GM12878 (cell line): ENCODE measurements at regions not wholly inside any gene's neighbourhood (a gene's known extent, or its start where the extent isn't known, plus 50 kb on each side); places are given as distances from the start of the nearest gene placed in this dataset.
A peak's percentile ranks its signal among the peaks of the same experiment; 100 is the strongest.

Experiments
- ATAC-seq: fragments of 200-7000 bp; cut with Tn5 transposase; 3 replicates; pipeline ENCODE4 v1.9.1; 2020; ENCODE audit warnings: mild to moderate bottlenecking, moderate library complexity
- BruUV-seq: library from RNA; stranded (reverse); fragments of 400-500 nt; replicated peaks from 2 replicates; lab custom pipeline; 2021; lab: Mats Ljungman, UMichigan
- CTCF ChIA-PET: fragments of 300-600 bp; sonication (Branson Sonifier 250); formaldehyde crosslinking; extraction: SDS; loops from one replicate; lab custom pipeline; 2021; ENCODE audit warnings: inconsistent platforms; lab: Yijun Ruan, JAX
- POLR2A ChIA-PET: fragments of 350-600 bp; formaldehyde crosslinking; extraction: SDS; loops from one replicate; lab custom pipeline; 2021; ENCODE audit warnings: inconsistent platforms; lab: Charles Lee
- RAD21 ChIA-PET: fragments of 300-600 bp; sonication (Branson Sonifier 250); formaldehyde crosslinking; loops from one replicate; lab custom pipeline; 2023; ENCODE audit warnings: antibody characterized with exemption; ENCODE audit not compliant: unreplicated experiment; lab: Charles Lee
- SMC1A ChIA-PET: fragments of 300-600 bp; sonication (Branson Sonifier 250); formaldehyde crosslinking; loops from one replicate; lab custom pipeline; 2023; ENCODE audit not compliant: unreplicated experiment, uncharacterized antibody; lab: Charles Lee
- DNase-seq: peaks from one replicate; pipeline ENCODE4 v3.0.0-alpha.2; 2011; ENCODE audit warnings: low read depth, low spot score
- FAIRE-seq: peaks from 3 replicates; lab custom pipeline; 2011; peaks lifted over from hg19 to GRCh38; lab: Jason Lieb, UNC
- H2AFZ ChIP-seq: 2 replicates; pipeline ENCODE4 v1.6.0; 2011; ENCODE audit warnings: low read depth, low read length, control low read depth; ENCODE audit not compliant: control insufficient read depth
- H3K27ac ChIP-seq: 2 replicates; pipeline ENCODE4 v1.5.1; 2011; ENCODE audit warnings: control low read depth; ENCODE audit not compliant: control insufficient read depth, insufficient read depth
- H3K27me3 ChIP-seq, 2 experiments: replicated peaks in 1 of 2; 2 replicates each; pipeline versions ENCODE4 v1.6.0 to v1.6.1; 2011; ENCODE audit warnings: low read length in 1 of 2; ENCODE audit not compliant: control insufficient read depth in 2 of 2, insufficient read depth in 2 of 2
- H3K36me3 ChIP-seq, 2 experiments: 2 replicates each; pipeline ENCODE4 v1.5.1; 2011; ENCODE audit warnings: low read length in 1 of 2; ENCODE audit not compliant: control insufficient read depth in 2 of 2, insufficient read depth in 2 of 2
- H3K4me1 ChIP-seq: 2 replicates; pipeline ENCODE4 v1.6.1; 2011; ENCODE audit warnings: mild to moderate bottlenecking, low read length, moderate library complexity, mixed read lengths; ENCODE audit not compliant: control insufficient read depth, insufficient read depth
- H3K4me2 ChIP-seq: 2 replicates; pipeline ENCODE4 v1.6.0; 2011; ENCODE audit warnings: control low read depth; ENCODE audit not compliant: control insufficient read depth, insufficient read depth
- H3K4me3 ChIP-seq: fragments of 200-600 bp; sonication (generic); 2 replicates; pipeline ENCODE4 v1.5.1; 2016
- H3K79me2 ChIP-seq: 2 replicates; pipeline ENCODE4 v1.6.0; 2011; ENCODE audit warnings: low read length; ENCODE audit not compliant: control insufficient read depth, insufficient read depth
- H3K9ac ChIP-seq: 2 replicates; pipeline ENCODE4 v1.8.0; 2011; ENCODE audit warnings: low read length, control low read depth, mixed read lengths; ENCODE audit not compliant: control insufficient read depth, insufficient read depth
- H3K9me3 ChIP-seq: replicated peaks from 3 replicates; pipeline ENCODE4 v1.5.1; 2011; ENCODE audit warnings: mild to moderate bottlenecking, low read length; ENCODE audit not compliant: control insufficient read depth, insufficient read depth
- H4K20me1 ChIP-seq: 2 replicates; pipeline ENCODE4 v1.6.0; 2011; ENCODE audit not compliant: control insufficient read depth, insufficient read depth
- MTA2 ChIP-seq: fragments of 450-650 bp; IDR thresholded peaks from 2 replicates; pipeline ENCODE4 v1.6.1; 2016; ENCODE audit warnings: low read depth, mild to moderate bottlenecking, moderate library complexity
- POLR2AphosphoS2 ChIP-seq: IDR thresholded peaks from 2 replicates; pipeline ENCODE4 v1.6.1; 2011; ENCODE audit warnings: low read depth, mild to moderate bottlenecking, low read length, improper control_type of control experiment, moderate library complexity
- POLR2AphosphoS5 ChIP-seq: IDR thresholded peaks from 2 replicates; pipeline ENCODE4 v1.6.1; 2011; ENCODE audit warnings: mild to moderate bottlenecking, low read length, inconsistent platforms
- ZNF274 ChIP-seq: IDR thresholded peaks from one replicate; pipeline ENCODE4 v1.8.0; 2011; ENCODE audit not compliant: insufficient read length, insufficient read depth
- WGBS: methylation state at CpG from one replicate; pipeline ENCODE4 v1.1.6; 2016; ENCODE audit warnings: low lambda C conversion rate; ENCODE audit not compliant: insufficient replicate concordance, insufficient coverage; ENCODE audit errors: missing lambda C conversion rate; 5-methylcytosine and 5-hydroxymethylcytosine counted together
- in situ Hi-C: fragments of 300-500 bp; cut with MboI; formaldehyde crosslinking; loops from 9 replicates; pipeline ENCODE4 v1.14.3; 2018; ENCODE audit warnings: mixed read lengths
- intact Hi-C: fragments of 100-400 bp; cut with micrococcal nuclease; formaldehyde crosslinking; loops from one replicate; pipeline ENCODE4 v1.14.2; 2022; ENCODE audit not compliant: unreplicated experiment

DNA sequence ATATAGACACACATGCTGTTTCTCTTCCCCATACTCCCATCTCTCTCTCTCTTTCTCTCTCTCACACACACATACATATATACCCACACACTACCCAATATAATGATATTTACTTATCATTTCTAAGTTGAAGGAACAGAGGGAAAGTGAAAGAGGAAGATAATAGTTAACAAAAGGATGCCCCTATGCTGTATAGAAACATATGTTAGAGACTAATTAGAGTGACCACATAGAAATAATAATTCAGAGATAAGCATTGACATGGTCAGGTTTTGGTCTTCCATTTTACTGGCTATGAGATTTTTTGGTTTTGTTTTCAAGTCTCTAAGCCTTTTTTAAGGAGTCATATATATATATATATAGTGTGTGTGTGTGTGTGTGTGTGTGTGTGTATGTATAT lies 445.7 kb upstream of the CHORDC1 start:
- H3K9me3 ChIP-seq, result no peaks in the 10 kb centered on the region
- H3K9ac ChIP-seq, result no peak overlapping the region
- no peak overlapping the region for H3K4me2 ChIP-seq
- peak; percentile 41 for ATAC-seq
- H3K4me1 ChIP-seq, result no peaks in the 10 kb centered on the region
- no peaks in the 10 kb centered on the region for H3K79me2 ChIP-seq
- no peak for DNase-seq
- ChIA-PET CTCF (no interaction called here), RAD21 (no interaction called here)
- no peak overlapping the region for H3K27ac ChIP-seq
- TF ChIP-seq MTA2 (peak; percentile 63; the same call in 1 of the 2 replicates), POLR2AphosphoS2 (no peak)
- TF ChIP-seq, all 136 proteins: peak for 1
- H3K4me3 ChIP-seq, result no peak overlapping the region
- H4K20me1 ChIP-seq, result no peaks in the 10 kb centered on the region
- FAIRE-seq, result no peak
- no peaks in the 10 kb centered on the region for H3K36me3 ChIP-seq
- no peak overlapping the region for H2AFZ ChIP-seq
- no TSS peak for BruUV-seq
- intact Hi-C loops, result no loop called here
- no peaks in the 10 kb centered on the region for H3K27me3 ChIP-seq
- SMC1A ChIA-PET, result no interaction called here
- in situ Hi-C loops, result no loop called here
- POLR2A ChIA-PET, result no interaction called here

- in situ Hi-C loops (no loop called here), intact Hi-C loops (no loop called here)
- SMC1A ChIA-PET, result interaction anchor here (1.4 kb wide), 1 partner anchor 9 kb away, joined by 6 read pairs; no protein-coding TSS in a partner anchor
- H3K9me3 ChIP-seq, result no peaks in the 10 kb centered on the region
- no peaks in the 10 kb centered on the region for H3K36me3 ChIP-seq
- H3K4me3 ChIP-seq, result no peak overlapping the region
- no peak overlapping the region for H3K4me2 ChIP-seq
- POLR2A ChIA-PET, result no interaction called here
- BruUV-seq, result no TSS peak
- no peaks in the 10 kb centered on the region for H3K4me1 ChIP-seq
- H3K27ac ChIP-seq, result no peak overlapping the region
- no peak overlapping the region for H3K9ac ChIP-seq
- no peak overlapping the region for H2AFZ ChIP-seq
- CTCF ChIA-PET, result interaction anchor here (1.1 to 1.5 kb wide), 4 partner anchors 9 to 186 kb away, joined by 3 to 7 read pairs (median 3); no protein-coding TSS in a partner anchor
- no peak for FAIRE-seq
- WGBS, result 0% methylated on average over 2 of the region's 2 CpGs
- ATAC-seq, result no peak; the same call in 2 of the 3 replicates
- H3K79me2 ChIP-seq, result no peaks in the 10 kb centered on the region
- RAD21 ChIA-PET, result interaction anchor here (1.0 kb wide), 1 partner anchor 11 kb away, joined by 4 read pairs; no protein-coding TSS in a partner anchor
- no peak for DNase-seq
- no peak for TF ChIP-seq ZNF274
- no peak for TF ChIP-seq POLR2AphosphoS5
- H3K27me3 ChIP-seq, result no peaks in the 10 kb centered on the region
- no peaks in the 10 kb centered on the region for H4K20me1 ChIP-seq
These were observed 438.4 kb upstream of the CHORDC1 start for GRCh38 chr11:90661233-90661632.
